Osteocyte (in vitro differentiated cells): ENCODE measurements at regions not wholly inside any gene's neighbourhood (a gene's known extent, or its start where the extent isn't known, plus 50 kb on each side); places are given as distances from the start of the nearest gene placed in this dataset.

ENCODE experiments used
- DNase-seq: peaks from one replicate; pipeline ENCODE4 v3.0.0; 2021; ENCODE audit warnings: mixed read lengths; ENCODE audit not compliant: unreplicated experiment; ENCODE audit errors: extremely low spot score
- H3K27ac Mint-ChIP-seq: one replicate; pipeline ENCODE4 v1.8.0; 2021; ENCODE audit warnings: mild to moderate bottlenecking, mixed read lengths; ENCODE audit not compliant: unreplicated experiment
- H3K27me3 Mint-ChIP-seq: one replicate; pipeline ENCODE4 v1.8.0; 2021; ENCODE audit warnings: mixed read lengths; ENCODE audit not compliant: unreplicated experiment
- H3K36me3 Mint-ChIP-seq: one replicate; pipeline ENCODE4 v1.8.0; 2021; ENCODE audit warnings: mixed read lengths; ENCODE audit not compliant: unreplicated experiment
- H3K4me1 Mint-ChIP-seq: one replicate; pipeline ENCODE4 v1.8.0; 2021; ENCODE audit warnings: mixed read lengths; ENCODE audit not compliant: unreplicated experiment
- H3K4me3 Mint-ChIP-seq: one replicate; pipeline ENCODE4 v1.8.0; 2021; ENCODE audit warnings: mild to moderate bottlenecking, moderate library complexity, mixed read lengths; ENCODE audit not compliant: unreplicated experiment
- H3K9me3 Mint-ChIP-seq: one replicate; pipeline ENCODE4 v1.8.0; 2021; ENCODE audit warnings: mixed read lengths; ENCODE audit not compliant: unreplicated experiment
- TF ChIP-seq, protein P1 (sequence below): fragments of 200-600 bp; sonication (generic); IDR thresholded peaks from 2 replicates; pipeline ENCODE4 v1.5.0; 2021; ENCODE audit warnings: antibody characterized with exemption, mild to moderate bottlenecking, moderate library complexity

DNA sequence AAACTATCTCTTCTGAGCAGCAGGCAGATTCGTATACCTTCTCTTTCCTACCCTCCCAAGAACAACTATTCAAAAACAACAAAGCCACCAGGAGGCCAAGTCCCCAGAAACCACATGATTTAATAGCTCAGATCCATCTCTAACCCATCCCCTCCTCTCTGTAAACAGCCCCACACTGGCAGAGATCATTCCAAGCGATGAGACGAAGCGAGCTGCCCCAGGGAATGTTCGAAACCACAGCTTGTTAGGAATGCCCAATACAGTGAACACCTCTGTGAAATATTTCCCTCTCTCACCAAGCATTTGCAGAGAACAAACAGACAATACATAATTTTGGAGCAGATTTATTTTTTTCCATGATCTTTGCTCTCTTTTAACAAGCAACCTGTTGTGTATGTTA, 231.8 kb downstream of the SOD2 start:
- H3K36me3 Mint-ChIP-seq, result no peaks in the 10 kb centered on the region
- H3K27me3 Mint-ChIP-seq, result no peaks in the 10 kb centered on the region
- no peak overlapping the region for H3K4me3 Mint-ChIP-seq
- H3K9me3 Mint-ChIP-seq, result no peaks in the 10 kb centered on the region
- TF ChIP-seq, protein P1, sequence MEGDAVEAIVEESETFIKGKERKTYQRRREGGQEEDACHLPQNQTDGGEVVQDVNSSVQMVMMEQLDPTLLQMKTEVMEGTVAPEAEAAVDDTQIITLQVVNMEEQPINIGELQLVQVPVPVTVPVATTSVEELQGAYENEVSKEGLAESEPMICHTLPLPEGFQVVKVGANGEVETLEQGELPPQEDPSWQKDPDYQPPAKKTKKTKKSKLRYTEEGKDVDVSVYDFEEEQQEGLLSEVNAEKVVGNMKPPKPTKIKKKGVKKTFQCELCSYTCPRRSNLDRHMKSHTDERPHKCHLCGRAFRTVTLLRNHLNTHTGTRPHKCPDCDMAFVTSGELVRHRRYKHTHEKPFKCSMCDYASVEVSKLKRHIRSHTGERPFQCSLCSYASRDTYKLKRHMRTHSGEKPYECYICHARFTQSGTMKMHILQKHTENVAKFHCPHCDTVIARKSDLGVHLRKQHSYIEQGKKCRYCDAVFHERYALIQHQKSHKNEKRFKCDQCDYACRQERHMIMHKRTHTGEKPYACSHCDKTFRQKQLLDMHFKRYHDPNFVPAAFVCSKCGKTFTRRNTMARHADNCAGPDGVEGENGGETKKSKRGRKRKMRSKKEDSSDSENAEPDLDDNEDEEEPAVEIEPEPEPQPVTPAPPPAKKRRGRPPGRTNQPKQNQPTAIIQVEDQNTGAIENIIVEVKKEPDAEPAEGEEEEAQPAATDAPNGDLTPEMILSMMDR, result no peak
- H3K27ac Mint-ChIP-seq, result no peak overlapping the region
- no peak for DNase-seq
- H3K4me1 Mint-ChIP-seq, result no peaks in the 10 kb centered on the region

DNA sequence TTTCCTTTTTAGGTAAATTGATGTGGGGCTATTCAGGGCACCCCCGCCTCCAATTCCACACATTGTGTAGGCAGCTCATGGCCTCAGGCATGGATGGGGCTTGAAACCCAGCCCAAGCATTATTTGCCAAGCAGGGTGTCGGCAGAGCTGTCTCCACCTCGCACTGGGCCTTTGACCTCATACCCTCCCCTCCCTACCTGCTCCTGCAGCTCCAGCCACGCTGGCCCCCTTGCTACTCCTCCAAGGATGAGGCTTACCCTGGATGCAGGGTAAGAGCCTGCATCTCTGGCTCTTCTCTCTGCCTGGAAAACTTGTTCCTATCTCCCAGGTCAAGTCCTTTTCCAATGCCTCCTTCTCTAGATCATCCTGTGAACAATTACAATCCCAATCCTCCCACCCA, 232.6 kb downstream of the SOD2 start:
- TF ChIP-seq, protein P1, result no peak
- no peaks in the 10 kb centered on the region for H3K27me3 Mint-ChIP-seq
- DNase-seq, result no peak

DNA sequence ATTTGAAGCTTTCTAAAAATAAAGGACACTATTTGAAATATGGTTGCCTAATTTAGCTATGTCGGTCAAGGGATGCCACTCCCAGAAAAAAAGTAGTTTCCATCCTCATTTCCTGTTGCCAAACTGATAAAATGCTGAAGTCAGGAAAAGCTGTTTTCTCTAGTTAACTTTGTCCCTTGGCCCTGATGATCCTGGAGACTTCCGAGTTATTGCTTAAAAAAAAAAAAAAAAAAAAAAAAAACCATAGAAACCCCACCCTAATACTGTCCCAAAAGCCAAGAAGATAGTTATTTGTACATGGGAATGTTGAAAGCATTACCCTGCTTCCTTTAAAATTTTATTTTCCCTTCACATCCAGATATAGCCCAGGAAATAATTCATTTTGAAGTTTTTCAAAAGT, 236.7 kb downstream of the SOD2 start:
- no peaks in the 10 kb centered on the region for H3K36me3 Mint-ChIP-seq
- H3K27me3 Mint-ChIP-seq, result no peaks in the 10 kb centered on the region
- H3K4me1 Mint-ChIP-seq, result no peaks in the 10 kb centered on the region
- DNase-seq, result no peak
- TF ChIP-seq, protein P1, result no peak
- H3K27ac Mint-ChIP-seq, result no peak overlapping the region
- no peak overlapping the region for H3K4me3 Mint-ChIP-seq
- no peaks in the 10 kb centered on the region for H3K9me3 Mint-ChIP-seq

More for the DNA sequence above, 232.6 kb downstream of the SOD2 start:
- no peak overlapping the region for H3K27ac Mint-ChIP-seq
- no peak overlapping the region for H3K4me3 Mint-ChIP-seq
- H3K9me3 Mint-ChIP-seq, result no peaks in the 10 kb centered on the region
- H3K4me1 Mint-ChIP-seq, result no peaks in the 10 kb centered on the region
- no peaks in the 10 kb centered on the region for H3K36me3 Mint-ChIP-seq

DNA sequence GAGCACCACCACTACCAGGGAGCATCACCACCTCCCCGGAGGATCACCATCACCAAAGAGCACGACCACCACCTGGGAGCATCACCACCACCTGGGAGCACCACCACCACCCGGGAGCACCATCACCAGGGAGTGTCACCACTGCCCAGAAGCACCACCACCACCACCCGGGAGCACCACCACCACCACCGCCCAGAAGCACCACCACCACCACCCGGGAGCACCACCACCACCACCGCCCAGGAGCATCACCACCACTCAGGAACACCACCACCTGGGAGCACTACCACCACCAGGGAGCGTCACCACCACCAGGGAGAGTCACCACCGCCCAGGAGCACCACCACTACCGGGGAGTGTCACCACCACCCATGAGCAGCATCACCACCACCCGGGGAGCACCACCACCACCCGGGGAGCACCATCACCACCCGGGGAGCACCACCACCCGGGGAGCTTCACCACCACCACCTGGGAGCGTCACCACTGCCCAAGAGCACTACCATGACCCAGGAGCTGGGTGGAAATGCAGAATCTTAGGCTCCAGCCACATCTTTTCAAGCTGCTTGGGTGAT, 237.3 kb downstream of the SOD2 start:
- DNase-seq, result no peak
- Mint-ChIP-seq H3K36me3 (no peaks in the 10 kb centered on the region), H3K4me3 (no peak overlapping the region), H3K27me3 (no peaks in the 10 kb centered on the region), H3K27ac (no peak overlapping the region), H3K9me3 (no peaks in the 10 kb centered on the region), H3K4me1 (no peaks in the 10 kb centered on the region)
- TF ChIP-seq, protein P1, result no peak

DNA sequence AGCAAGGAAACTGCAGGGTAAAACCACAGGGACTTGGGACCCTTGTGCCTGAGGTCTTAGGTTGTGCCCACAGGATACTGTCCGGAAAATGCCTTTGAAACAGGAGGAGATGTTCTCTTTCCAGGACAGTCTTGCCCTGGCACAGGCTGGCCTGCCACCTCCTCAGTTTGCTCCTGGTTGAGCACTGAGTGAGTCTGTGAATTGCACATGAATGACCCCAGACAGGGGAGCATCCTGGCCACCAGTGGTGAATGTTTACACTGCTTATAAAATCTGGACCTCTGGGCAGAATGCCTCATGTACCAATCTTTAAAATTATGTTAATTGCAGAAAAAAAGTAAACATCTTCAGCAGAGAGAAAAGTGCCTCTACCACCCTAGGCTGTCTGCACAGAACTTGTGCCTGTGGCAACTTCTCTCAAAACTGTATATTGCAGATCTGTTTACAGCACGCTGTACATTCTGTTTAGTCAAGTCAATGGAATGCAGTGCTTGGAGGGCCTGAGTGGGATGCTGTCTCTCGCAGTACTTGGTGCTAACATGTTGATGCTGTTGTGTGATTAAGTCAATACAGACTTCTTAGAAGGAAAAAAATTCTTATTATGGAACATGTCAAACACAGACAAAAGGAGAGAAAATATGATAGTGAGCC, 242.1 kb downstream of the SOD2 start:
- no peaks in the 10 kb centered on the region for H3K9me3 Mint-ChIP-seq
- no peaks in the 10 kb centered on the region for H3K4me1 Mint-ChIP-seq
- no peaks in the 10 kb centered on the region for H3K36me3 Mint-ChIP-seq
- H3K27ac Mint-ChIP-seq, result no peak overlapping the region
- TF ChIP-seq, protein P1, result no peak
- H3K4me3 Mint-ChIP-seq, result no peak overlapping the region
- no peaks in the 10 kb centered on the region for H3K27me3 Mint-ChIP-seq
- DNase-seq, result no peak
